GM19239 (cell line): ENCODE measurements at regions not wholly inside any gene's neighbourhood (a gene's known extent, or its start where the extent isn't known, plus 50 kb on each side); places are given as distances from the start of the nearest gene placed in this dataset.

ENCODE experiments used
- DNase-seq: peaks from one replicate; pipeline ENCODE4 v3.0.0; 2011; ENCODE audit warnings: low spot score; ENCODE audit not compliant: insufficient read length
- FAIRE-seq: peaks from 2 replicates; lab custom pipeline; 2011; peaks lifted over from hg19 to GRCh38; lab: Jason Lieb, UNC

- DNase-seq (no peak), FAIRE-seq (no peak)
These were observed 370.3 kb upstream of the MTPN start for GRCh38 chr7:136347488-136347887.

GRCh38 chr7:136342251-136342650 lies 365.1 kb upstream of the MTPN start:
- FAIRE-seq (no peak), DNase-seq (no peak)

GRCh38 chr7:136339464-136339863 lies 362.3 kb upstream of the MTPN start:
- no peak for FAIRE-seq
- no peak for DNase-seq

GRCh38 chr7:136336932-136337331 lies 359.8 kb upstream of the MTPN start:
- DNase-seq (no peak), FAIRE-seq (no peak)

- DNase-seq = no peak
- FAIRE-seq = no peak
These were observed 356.5 kb upstream of the MTPN start for GRCh38 chr7:136333636-136334035.

GRCh38 chr7:136326045-136326609 lies 349.0 kb upstream of the MTPN start:
- FAIRE-seq = no peak
- no peak for DNase-seq

GRCh38 chr7:136325578-136325977 lies 348.4 kb upstream of the MTPN start:
- FAIRE-seq (no peak), DNase-seq (no peak)

GRCh38 chr7:136325027-136325426 lies 347.9 kb upstream of the MTPN start:
- DNase-seq (no peak), FAIRE-seq (no peak)

- no peak for FAIRE-seq
- DNase-seq = no peak
These were observed 347.0 kb upstream of the MTPN start for GRCh38 chr7:136324073-136324704.

- DNase-seq = no peak
- FAIRE-seq = no peak
These were observed 335.4 kb upstream of the MTPN start for GRCh38 chr7:136312592-136312991.

- DNase-seq = no peak
- FAIRE-seq = no peak
These were observed 332.2 kb upstream of the MTPN start for GRCh38 chr7:136309407-136309806.

GRCh38 chr7:136308230-136308629 lies 331.1 kb upstream of the MTPN start:
- DNase-seq = no peak
- FAIRE-seq = no peak

- FAIRE-seq (no peak), DNase-seq (no peak)
These were observed 326.0 kb upstream of the MTPN start for GRCh38 chr7:136303162-136303561.

GRCh38 chr7:136302049-136302448 lies 324.9 kb upstream of the MTPN start:
- FAIRE-seq (no peak), DNase-seq (no peak)

GRCh38 chr7:136294977-136295376 lies 317.8 kb upstream of the MTPN start:
- FAIRE-seq (no peak), DNase-seq (no peak)

GRCh38 chr7:136293841-136294391 lies 316.8 kb upstream of the MTPN start:
- DNase-seq (no peak), FAIRE-seq (no peak)

- FAIRE-seq = no peak
- no peak for DNase-seq
These were observed 316.1 kb upstream of the MTPN start for GRCh38 chr7:136293272-136293671.

GRCh38 chr7:136292365-136292764 lies 315.2 kb upstream of the MTPN start:
- DNase-seq (no peak), FAIRE-seq (no peak)

- no peak for FAIRE-seq
- no peak for DNase-seq
These were observed 313.2 kb upstream of the MTPN start for GRCh38 chr7:136290351-136290750.

GRCh38 chr7:136278057-136278456 lies 300.9 kb upstream of the MTPN start:
- DNase-seq (no peak), FAIRE-seq (no peak)

- FAIRE-seq = no peak
- DNase-seq = no peak
These were observed 298.6 kb upstream of the MTPN start for GRCh38 chr7:136275794-136276193.
